Choroid plexus epithelial cell (primary cell): ENCODE measurements at regions not wholly inside any gene's neighbourhood (a gene's known extent, or its start where the extent isn't known, plus 50 kb on each side); places are given as distances from the start of the nearest gene placed in this dataset.
A peak's percentile ranks its signal among the peaks of the same experiment; 100 is the strongest.

Source experiments
- DNase-seq: peaks from one replicate; pipeline ENCODE4 v3.0.0-alpha.2; 2010; ENCODE audit warnings: low read depth
- H3K4me3 ChIP-seq: 2 replicates; pipeline ENCODE4 v1.5.1; 2011; ENCODE audit warnings: low read depth, mild to moderate bottlenecking, control low read depth, low read length, moderate library complexity
- TF ChIP-seq, protein P1 (sequence below): conservative IDR thresholded peaks from 2 replicates; pipeline ENCODE4 v1.5.1; 2011; ENCODE audit warnings: low read depth, mild to moderate bottlenecking, control low read depth, inconsistent platforms, low read length, moderate library complexity

DNA sequence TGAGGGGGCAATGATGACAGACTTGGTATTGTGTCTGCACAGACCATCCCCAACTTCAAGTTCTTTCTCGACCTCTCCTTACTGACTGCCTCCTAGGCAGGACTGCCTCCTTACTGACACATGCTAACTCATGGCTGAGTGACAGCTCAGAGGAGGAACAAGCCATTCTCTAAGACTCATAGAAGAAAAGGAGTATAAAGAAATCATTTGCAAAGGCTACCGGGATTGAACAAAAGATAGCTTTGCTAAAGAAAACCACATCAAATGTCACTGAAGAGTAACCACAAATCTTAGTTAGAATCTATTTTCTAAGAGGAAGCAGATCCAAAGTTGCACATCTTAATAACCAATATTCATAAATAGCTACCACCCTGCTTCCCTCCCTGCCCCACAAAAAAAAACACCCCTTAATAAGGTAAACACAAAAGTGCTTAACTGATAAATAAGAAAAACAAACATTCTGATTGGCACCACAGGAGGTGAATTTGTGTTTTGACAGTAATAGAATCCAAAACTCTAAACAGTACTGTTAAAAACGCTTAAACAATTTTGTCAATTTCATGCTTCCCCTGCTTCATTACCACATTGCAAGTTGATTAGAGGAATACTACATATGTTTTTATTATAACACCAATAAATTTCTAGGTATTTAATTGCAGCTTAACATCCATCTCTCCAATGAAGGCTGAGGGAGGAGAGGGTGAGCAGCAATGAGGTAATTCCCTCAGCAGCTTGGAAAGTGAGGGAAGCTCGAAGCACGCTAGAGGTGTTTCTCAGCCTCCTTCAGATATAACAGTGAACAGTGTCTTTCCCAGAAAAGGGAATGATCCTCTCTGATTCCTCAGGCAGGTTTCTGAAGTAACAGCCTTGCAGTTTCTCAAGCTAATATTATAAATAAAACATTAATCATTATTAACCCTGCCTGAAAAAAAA is 160.0 kb downstream of the HNRNPD start:
- no peak for DNase-seq
- TF ChIP-seq, protein P1, sequence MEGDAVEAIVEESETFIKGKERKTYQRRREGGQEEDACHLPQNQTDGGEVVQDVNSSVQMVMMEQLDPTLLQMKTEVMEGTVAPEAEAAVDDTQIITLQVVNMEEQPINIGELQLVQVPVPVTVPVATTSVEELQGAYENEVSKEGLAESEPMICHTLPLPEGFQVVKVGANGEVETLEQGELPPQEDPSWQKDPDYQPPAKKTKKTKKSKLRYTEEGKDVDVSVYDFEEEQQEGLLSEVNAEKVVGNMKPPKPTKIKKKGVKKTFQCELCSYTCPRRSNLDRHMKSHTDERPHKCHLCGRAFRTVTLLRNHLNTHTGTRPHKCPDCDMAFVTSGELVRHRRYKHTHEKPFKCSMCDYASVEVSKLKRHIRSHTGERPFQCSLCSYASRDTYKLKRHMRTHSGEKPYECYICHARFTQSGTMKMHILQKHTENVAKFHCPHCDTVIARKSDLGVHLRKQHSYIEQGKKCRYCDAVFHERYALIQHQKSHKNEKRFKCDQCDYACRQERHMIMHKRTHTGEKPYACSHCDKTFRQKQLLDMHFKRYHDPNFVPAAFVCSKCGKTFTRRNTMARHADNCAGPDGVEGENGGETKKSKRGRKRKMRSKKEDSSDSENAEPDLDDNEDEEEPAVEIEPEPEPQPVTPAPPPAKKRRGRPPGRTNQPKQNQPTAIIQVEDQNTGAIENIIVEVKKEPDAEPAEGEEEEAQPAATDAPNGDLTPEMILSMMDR, result no peak
- H3K4me3 ChIP-seq, result no peak overlapping the region

DNA sequence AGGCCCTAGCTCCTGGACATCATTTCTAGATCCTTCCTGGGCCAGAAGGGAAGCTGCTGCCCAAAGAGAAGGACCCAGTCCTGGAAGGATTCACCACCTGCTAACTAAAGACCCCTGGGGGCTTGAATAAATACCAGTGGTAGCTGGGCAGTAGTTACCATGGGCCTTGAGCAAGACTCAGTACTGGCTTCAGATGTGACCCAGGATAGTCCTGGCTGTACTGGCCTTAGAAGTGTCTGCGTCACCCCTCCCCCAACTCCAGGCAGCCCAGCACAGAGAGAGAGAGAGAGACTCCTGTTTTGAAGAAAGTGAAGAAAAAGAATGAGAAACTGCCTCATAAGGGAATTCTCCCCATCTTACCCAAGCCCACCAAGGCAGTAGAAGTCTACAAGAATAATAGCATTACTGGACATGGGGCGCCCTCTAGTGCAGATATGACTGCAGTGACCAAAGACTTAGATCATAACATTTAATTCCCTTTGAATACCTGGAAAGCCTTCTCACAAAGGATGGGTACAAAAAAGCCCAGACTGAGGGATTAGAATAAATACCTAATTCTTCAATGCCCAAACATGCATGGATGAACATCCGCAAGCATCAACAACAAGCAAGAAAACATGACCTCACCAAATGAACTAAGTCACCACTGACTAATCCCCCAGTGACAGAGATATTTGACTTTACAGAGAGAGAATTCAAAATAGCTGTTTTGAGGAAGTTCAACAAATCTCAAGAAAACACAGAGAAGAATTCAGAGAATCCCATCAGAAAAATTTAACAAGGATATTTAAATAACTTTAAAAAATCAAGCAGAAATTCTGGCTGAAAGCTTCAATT is 171.8 kb downstream of the HNRNPD start:
- DNase-seq, result peak; percentile 72
- TF ChIP-seq, protein P1, result peak; percentile 71
- H3K4me3 ChIP-seq, result no peak overlapping the region

DNA sequence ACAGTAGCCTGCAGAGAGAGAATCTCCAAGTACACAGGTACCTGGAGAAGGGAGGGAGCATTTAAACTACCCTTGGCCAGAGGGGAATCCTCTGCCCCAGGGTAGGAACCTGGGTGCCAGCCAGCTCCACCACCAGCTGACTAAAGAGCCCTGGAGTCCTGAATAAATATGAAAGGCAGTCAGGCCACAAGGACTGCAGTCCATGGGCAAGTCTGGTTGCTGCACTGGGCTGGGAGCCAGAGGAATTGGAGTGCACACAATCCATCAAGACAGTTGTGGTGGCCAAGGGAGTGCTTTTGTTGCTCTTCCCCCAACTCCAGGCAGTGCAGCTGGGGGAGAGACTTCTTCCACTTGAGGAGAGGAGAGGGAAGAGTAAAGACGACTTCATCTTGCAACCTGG is 172.5 kb downstream of the HNRNPD start:
- no peak overlapping the region for H3K4me3 ChIP-seq
- DNase-seq, result peak; percentile 6
- TF ChIP-seq, protein P1, result no peak

DNA sequence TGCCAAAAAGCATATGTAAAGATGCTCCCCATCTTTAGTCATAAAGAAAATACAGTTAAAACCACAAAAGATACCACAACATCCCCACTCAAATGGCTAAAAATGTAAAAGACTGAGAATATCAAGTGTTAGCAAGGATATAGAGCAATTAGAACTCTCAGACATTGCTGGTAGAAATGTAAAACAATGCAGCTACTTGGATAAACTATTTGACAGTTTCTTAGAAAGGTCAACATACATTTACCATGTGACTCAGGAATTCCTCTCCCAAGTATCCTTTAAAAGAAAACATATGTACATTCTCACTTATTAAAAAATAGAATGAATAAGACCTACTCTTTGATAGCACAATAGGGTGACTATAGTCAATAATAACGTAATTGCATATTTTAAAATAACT is 173.7 kb downstream of the HNRNPD start:
- TF ChIP-seq, protein P1, result no peak

DNA sequence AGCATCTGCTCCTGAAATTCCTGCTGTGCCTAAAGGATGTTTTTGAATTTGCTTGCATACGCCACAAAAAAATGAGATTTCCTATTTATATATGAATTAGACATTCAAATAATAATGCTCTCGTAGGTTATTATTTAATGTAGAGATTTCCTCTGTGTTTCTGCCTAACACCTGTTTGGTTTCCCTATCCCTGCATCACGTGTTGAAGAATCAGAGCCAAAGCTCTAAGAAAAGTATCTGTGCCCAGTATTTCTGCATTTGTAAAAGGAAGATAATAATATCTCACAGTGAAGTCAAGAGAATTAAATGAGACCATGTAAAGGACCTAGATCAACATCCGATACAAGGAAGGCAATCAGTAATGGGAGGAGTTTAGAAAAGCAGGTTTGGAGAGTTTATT is 179.5 kb downstream of the HNRNPD start:
- no peak for DNase-seq
- TF ChIP-seq, protein P1, result no peak
- H3K4me3 ChIP-seq, result no peak overlapping the region

More for the DNA sequence above, 173.7 kb downstream of the HNRNPD start:
- DNase-seq, result no peak
- H3K4me3 ChIP-seq, result no peak overlapping the region

DNA sequence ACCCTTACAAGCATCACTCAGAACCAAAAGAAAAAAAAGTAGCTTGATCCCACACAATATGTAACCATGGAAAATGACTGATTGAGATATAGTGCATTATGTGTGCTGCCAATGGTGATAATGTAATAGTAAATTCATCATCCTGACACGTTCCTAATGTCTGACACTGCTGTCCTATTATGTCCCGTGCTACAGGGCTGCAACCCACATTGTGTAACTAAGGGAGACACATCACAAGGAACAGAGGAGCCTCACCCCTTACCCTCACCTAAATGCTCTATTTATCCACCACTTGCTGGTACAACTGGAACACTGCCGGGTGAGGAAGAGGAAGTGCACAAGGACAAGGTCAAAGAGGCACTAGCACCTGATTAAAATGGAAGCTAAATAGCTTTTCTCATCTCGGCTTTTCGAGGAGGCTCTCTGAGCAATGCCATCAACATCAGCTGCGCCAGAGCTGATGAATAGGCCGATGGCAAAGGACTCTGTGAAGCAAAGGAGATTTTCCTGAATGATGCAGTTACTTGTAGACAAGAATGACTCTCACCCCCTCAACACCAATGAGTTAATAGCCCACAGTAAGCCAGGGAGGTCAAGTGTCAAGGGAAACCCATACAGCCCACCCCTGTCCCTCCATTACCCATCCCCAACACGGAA is 181.6 kb downstream of the HNRNPD start:
- no peak overlapping the region for H3K4me3 ChIP-seq
- TF ChIP-seq, protein P1, result no peak
- no peak for DNase-seq
